B cell (primary cell): ENCODE measurements at regions not wholly inside any gene's neighbourhood (a gene's known extent, or its start where the extent isn't known, plus 50 kb on each side); places are given as distances from the start of the nearest gene placed in this dataset.

Experiments used
- ATAC-seq: fragments of 200-7000 bp; cut with Tn5 transposase; one replicate; pipeline ENCODE4 v1.10.0; 2021; ENCODE audit warnings: low read depth, mild to moderate bottlenecking, moderate number of reproducible peaks, moderate library complexity
- CTCF ChIA-PET: fragments of 350-600 bp; sonication (Branson Sonifier 250); formaldehyde crosslinking; loops from one replicate; lab custom pipeline; 2021; ENCODE audit warnings: antibody characterized with exemption, inconsistent platforms; lab: Charles Lee
- POLR2A ChIA-PET: fragments of 350-600 bp; sonication (Branson Sonifier 250); formaldehyde crosslinking; loops from one replicate; lab custom pipeline; 2021; ENCODE audit warnings: antibody characterized with exemption; lab: Charles Lee
- DNase-seq: peaks from one replicate; pipeline ENCODE4 v3.0.0; 2013
- H2AFZ ChIP-seq: 2 replicates; pipeline ENCODE4 v1.6.1; 2012; ENCODE audit warnings: mild to moderate bottlenecking, low read depth, low read length; ENCODE audit not compliant: insufficient read depth, poor library complexity, severe bottlenecking
- H3K27ac ChIP-seq, 2 donors: 1 replicate in 1 of 2; 2 replicates in 1 of 2; pipeline ENCODE4 v1.5.1; 2012 to 2013; ENCODE audit warnings: low read length in 2 of 2, mild to moderate bottlenecking in 2 of 2, moderate library complexity in 1 of 2
- H3K27me3 ChIP-seq, 4 experiments: fragments of 200-600 bp in 1 of 4; sonication (generic) in 1 of 4; replicated peaks in 1 of 4; 1 replicate in 2 of 4; 2 replicates in 2 of 4; pipeline versions ENCODE4 v1.6.1 to v1.7.0; 2013 to 2016; ENCODE audit warnings: low read length in 3 of 4, mild to moderate bottlenecking in 2 of 4, mixed read lengths in 1 of 4, moderate library complexity in 1 of 4; ENCODE audit not compliant: insufficient read depth in 4 of 4, control insufficient read depth in 3 of 4; ENCODE audit errors: control extremely low read depth in 1 of 4
- H3K36me3 ChIP-seq, 2 experiments: replicated peaks in 1 of 2; 1 replicate in 1 of 2; 2 replicates in 1 of 2; pipeline versions ENCODE4 v1.6.1 to v1.7.1; 2013; ENCODE audit warnings: low read length in 1 of 2; ENCODE audit not compliant: insufficient read depth in 2 of 2, control insufficient read depth in 1 of 2; ENCODE audit errors: control extremely low read depth in 1 of 2, extremely low read depth in 1 of 2
- H3K4me1 ChIP-seq, 2 donors: fragments of 200-600 bp in 1 of 2; sonication (generic) in 1 of 2; 1 replicate in 1 of 2; 2 replicates in 1 of 2; pipeline versions ENCODE4 v1.5.1 to v1.6.1; 2013 to 2017; ENCODE audit warnings: low read length in 2 of 2; ENCODE audit not compliant: control insufficient read depth in 2 of 2, insufficient read depth in 2 of 2
- H3K4me2 ChIP-seq: replicated peaks from 2 replicates; pipeline ENCODE3; 2012; ENCODE audit warnings: mild to moderate bottlenecking, low read depth, low read length; ENCODE audit not compliant: poor library complexity, severe bottlenecking
- H3K4me3 ChIP-seq, 5 experiments: fragments of 200-600 bp in 1 of 5; sonication (generic) in 1 of 5; 1 replicate in 3 of 5; 2 replicates in 2 of 5; pipeline versions ENCODE4 v1.5.1 to v1.7.0; 2011 to 2016; ENCODE audit warnings: low read length in 4 of 5, mild to moderate bottlenecking in 4 of 5, low read depth in 2 of 5, control low read depth in 1 of 5, moderate library complexity in 1 of 5; ENCODE audit not compliant: insufficient read depth in 1 of 5; ENCODE audit errors: control extremely low read depth in 1 of 5, extremely low read depth in 1 of 5
- H3K79me2 ChIP-seq: fragments of 200-600 bp; sonication (generic); one replicate; pipeline ENCODE4 v1.6.0; 2016; ENCODE audit warnings: low read length; ENCODE audit not compliant: control insufficient read depth, insufficient read depth
- H3K9ac ChIP-seq: fragments of 200-600 bp; sonication (generic); 2 replicates; pipeline ENCODE4 v1.6.1; 2017; ENCODE audit warnings: mild to moderate bottlenecking, low read length, moderate library complexity
- H3K9me3 ChIP-seq, 3 donors: one replicate each; pipeline versions ENCODE4 v1.6.1 to v1.7.1; 2013; ENCODE audit warnings: low read length in 2 of 3; ENCODE audit not compliant: control insufficient read depth in 2 of 3, insufficient read depth in 1 of 3; ENCODE audit errors: control extremely low read depth in 1 of 3
- H4K20me1 ChIP-seq: 2 replicates; pipeline ENCODE4 v1.6.0; 2012; ENCODE audit warnings: mild to moderate bottlenecking, low read length; ENCODE audit not compliant: insufficient read depth, control insufficient read depth, poor library complexity, severe bottlenecking
- H3K27ac Mint-ChIP-seq: one replicate; pipeline ENCODE4 v1.8.0; 2021; ENCODE audit warnings: mixed read lengths
- H3K27me3 Mint-ChIP-seq: one replicate; pipeline ENCODE4 v1.8.0; 2021; ENCODE audit warnings: mixed read lengths
- H3K4me1 Mint-ChIP-seq: one replicate; pipeline ENCODE4 v1.8.0; 2021; ENCODE audit warnings: mixed read lengths
- H3K4me3 Mint-ChIP-seq: one replicate; pipeline ENCODE4 v1.8.0; 2021; ENCODE audit warnings: mixed read lengths
- H3K9me3 Mint-ChIP-seq: one replicate; pipeline ENCODE4 v1.8.0; 2022; ENCODE audit warnings: mixed read lengths; ENCODE audit not compliant: insufficient read depth
- CTCF ChIP-seq: fragments of 200-600 bp; IDR thresholded peaks from one replicate; pipeline ENCODE4 v1.8.0; 2022; ENCODE audit warnings: antibody characterized with exemption, mild to moderate bottlenecking
- EZH2 ChIP-seq: IDR thresholded peaks from 2 replicates; pipeline ENCODE4 v1.6.1; 2012; ENCODE audit warnings: borderline replicate concordance, low read depth, mild to moderate bottlenecking, moderate library complexity, low read length; ENCODE audit not compliant: insufficient read depth, poor library complexity, severe bottlenecking
- WGBS: methylation state at CpG from one replicate; pipeline ENCODE4 v1.1.5; 2013; ENCODE audit warnings: missing lambda C conversion rate; ENCODE audit not compliant: insufficient coverage; 5-methylcytosine and 5-hydroxymethylcytosine counted together
- intact Hi-C: fragments of 100-400 bp; cut with micrococcal nuclease; formaldehyde crosslinking; loops from one replicate; pipeline ENCODE4 v1.10.0; 2022

- ATAC-seq: no peak
- peaks cover 0 to 3% of the 10 kb centered on the region in 2 donors for H3K4me1 ChIP-seq
- no peaks in the 10 kb centered on the region for H3K36me3 ChIP-seq
- H2AFZ ChIP-seq: no peak overlapping the region
- CTCF ChIA-PET: no interaction called here
- H4K20me1 ChIP-seq: no peaks in the 10 kb centered on the region
- Mint-ChIP-seq H3K9me3 (peaks cover 2% of the 10 kb centered on the region), H3K4me3 (no peak overlapping the region), H3K4me1 (no peaks in the 10 kb centered on the region), H3K27me3 (no peaks in the 10 kb centered on the region), H3K27ac (no peak overlapping the region)
- no peak overlapping the region for H3K27ac ChIP-seq
- H3K4me2 ChIP-seq: no peak overlapping the region
- H3K9me3 ChIP-seq: peaks cover 0 to 3% (median 0%) of the 10 kb centered on the region in 3 donors
- H3K4me3 ChIP-seq: no peak overlapping the region
- DNase-seq: no peak
- no peak overlapping the region for H3K9ac ChIP-seq
- H3K27me3 ChIP-seq: no peaks in the 10 kb centered on the region
- WGBS: no CpG with 5 or more reads among the region's 3 CpGs
- intact Hi-C loops: no loop called here
- TF ChIP-seq EZH2 (no peak), CTCF (no peak)
- H3K79me2 ChIP-seq: no peaks in the 10 kb centered on the region
- POLR2A ChIA-PET: no interaction called here
Measured at GRCh38 chr4:176843710-176844109, 51.0 kb upstream of the VEGFC start.

GRCh38 chr4:176844448-176844847, 51.7 kb upstream of the VEGFC start:
- Histone ChIP-seq H3K27ac (no peak overlapping the region), H3K4me1 (peaks cover 0 to 3% of the 10 kb centered on the region in 2 donors), H3K36me3 (no peaks in the 10 kb centered on the region), H3K9me3 (peaks cover 0 to 3% (median 0%) of the 10 kb centered on the region in 3 donors), H3K4me2 (no peak overlapping the region), H2AFZ (no peak overlapping the region), H3K9ac (no peak overlapping the region), H3K4me3 (no peak overlapping the region), H4K20me1 (no peaks in the 10 kb centered on the region), H3K27me3 (no peaks in the 10 kb centered on the region), H3K79me2 (no peaks in the 10 kb centered on the region)
- WGBS: 95% methylated on average over 4 of the region's 4 CpGs
- Mint-ChIP-seq H3K27ac (no peak overlapping the region), H3K4me3 (no peak overlapping the region), H3K9me3 (peaks cover 2% of the 10 kb centered on the region), H3K4me1 (no peaks in the 10 kb centered on the region), H3K27me3 (no peaks in the 10 kb centered on the region)
- no peak for DNase-seq
- intact Hi-C loops: no loop called here
- POLR2A ChIA-PET: no interaction called here
- no peak for TF ChIP-seq EZH2
- TF ChIP-seq CTCF: no peak
- no peak for ATAC-seq
- CTCF ChIA-PET: no interaction called here
